ENCODE measurements at regions not wholly inside any gene's neighbourhood (a gene's known extent, or its start where the extent isn't known, plus 50 kb on each side); places are given as distances from the start of the nearest gene placed in this dataset.
A peak's percentile ranks its signal among the peaks of the same experiment; 100 is the strongest.

DNA sequence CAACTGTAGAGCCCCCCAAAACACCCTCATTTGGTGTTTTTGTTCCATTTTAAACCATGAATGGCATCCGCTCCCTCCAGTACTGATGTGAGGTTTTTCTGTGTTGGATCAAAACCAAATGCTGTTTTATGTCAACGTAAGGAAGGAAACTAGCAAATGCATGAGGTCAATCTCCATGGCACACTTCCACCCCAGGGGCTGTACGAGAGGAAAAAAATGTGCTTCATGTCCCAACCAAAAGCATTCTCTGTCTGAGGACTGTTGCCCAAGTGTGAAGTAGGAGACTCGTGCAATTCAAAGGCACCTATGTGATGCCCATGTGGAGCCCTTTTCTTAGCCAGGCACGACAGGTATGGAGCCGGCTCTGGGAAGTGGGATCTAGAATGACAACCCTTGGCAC is 180.3 kb upstream of the MKI67 start:
- peaks cover 6% of the 10 kb centered on the region for H3K4me1 Mint-ChIP-seq (ENCODE audit: low read depth, unreplicated experiment)
- TF ChIP-seq, protein P1, sequence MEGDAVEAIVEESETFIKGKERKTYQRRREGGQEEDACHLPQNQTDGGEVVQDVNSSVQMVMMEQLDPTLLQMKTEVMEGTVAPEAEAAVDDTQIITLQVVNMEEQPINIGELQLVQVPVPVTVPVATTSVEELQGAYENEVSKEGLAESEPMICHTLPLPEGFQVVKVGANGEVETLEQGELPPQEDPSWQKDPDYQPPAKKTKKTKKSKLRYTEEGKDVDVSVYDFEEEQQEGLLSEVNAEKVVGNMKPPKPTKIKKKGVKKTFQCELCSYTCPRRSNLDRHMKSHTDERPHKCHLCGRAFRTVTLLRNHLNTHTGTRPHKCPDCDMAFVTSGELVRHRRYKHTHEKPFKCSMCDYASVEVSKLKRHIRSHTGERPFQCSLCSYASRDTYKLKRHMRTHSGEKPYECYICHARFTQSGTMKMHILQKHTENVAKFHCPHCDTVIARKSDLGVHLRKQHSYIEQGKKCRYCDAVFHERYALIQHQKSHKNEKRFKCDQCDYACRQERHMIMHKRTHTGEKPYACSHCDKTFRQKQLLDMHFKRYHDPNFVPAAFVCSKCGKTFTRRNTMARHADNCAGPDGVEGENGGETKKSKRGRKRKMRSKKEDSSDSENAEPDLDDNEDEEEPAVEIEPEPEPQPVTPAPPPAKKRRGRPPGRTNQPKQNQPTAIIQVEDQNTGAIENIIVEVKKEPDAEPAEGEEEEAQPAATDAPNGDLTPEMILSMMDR (IDR thresholded peaks at IDR 0.05; ENCODE audit: partially characterized antibody, unreplicated experiment) = no peak
- no peak for DNase-seq

DNA sequence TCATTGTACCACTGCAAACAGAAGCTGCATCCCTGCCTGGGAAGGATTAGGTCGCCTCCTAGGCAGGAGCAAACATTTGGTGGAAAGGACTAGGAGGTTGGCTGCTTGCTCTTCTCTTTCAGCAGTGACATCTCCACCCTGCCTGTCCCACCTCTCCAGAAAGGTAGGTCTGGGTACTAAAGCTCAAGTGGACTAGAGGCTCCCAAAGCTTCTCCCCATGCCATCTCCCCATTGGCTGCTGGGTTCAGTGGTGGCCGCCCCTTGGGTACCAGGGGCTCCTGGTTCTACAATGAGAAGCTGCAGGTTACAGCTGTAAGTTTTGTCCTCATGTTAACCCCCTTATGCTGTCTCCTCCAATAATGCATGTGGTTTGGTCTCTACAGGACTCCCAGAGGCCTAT is 180.7 kb upstream of the MKI67 start:
- peaks cover 9% of the 10 kb centered on the region for H3K4me1 Mint-ChIP-seq (ENCODE audit: low read depth, unreplicated experiment)
- H3K4me3 Mint-ChIP-seq (ENCODE audit: unreplicated experiment) = no peak overlapping the region
- peaks cover 3% of the 10 kb centered on the region for H3K9me3 Mint-ChIP-seq (ENCODE audit: unreplicated experiment)
- H3K27me3 Mint-ChIP-seq (ENCODE audit: unreplicated experiment) = no peaks in the 10 kb centered on the region
- no peak for DNase-seq
- H3K27ac Mint-ChIP-seq (ENCODE audit: unreplicated experiment) = no peak overlapping the region
- TF ChIP-seq, protein P1 (IDR thresholded peaks at IDR 0.05; ENCODE audit: partially characterized antibody, unreplicated experiment) = no peak
- H3K36me3 Mint-ChIP-seq (ENCODE audit: unreplicated experiment) = peaks cover 7% of the 10 kb centered on the region

More for the DNA sequence above, 180.3 kb upstream of the MKI67 start:
- Mint-ChIP-seq H3K36me3 (ENCODE audit: unreplicated experiment) (peaks cover 10% of the 10 kb centered on the region), H3K27me3 (ENCODE audit: unreplicated experiment) (no peaks in the 10 kb centered on the region), H3K9me3 (ENCODE audit: unreplicated experiment) (peaks cover 5% of the 10 kb centered on the region), H3K27ac (ENCODE audit: unreplicated experiment) (no peak overlapping the region), H3K4me3 (ENCODE audit: unreplicated experiment) (no peak overlapping the region)

DNA sequence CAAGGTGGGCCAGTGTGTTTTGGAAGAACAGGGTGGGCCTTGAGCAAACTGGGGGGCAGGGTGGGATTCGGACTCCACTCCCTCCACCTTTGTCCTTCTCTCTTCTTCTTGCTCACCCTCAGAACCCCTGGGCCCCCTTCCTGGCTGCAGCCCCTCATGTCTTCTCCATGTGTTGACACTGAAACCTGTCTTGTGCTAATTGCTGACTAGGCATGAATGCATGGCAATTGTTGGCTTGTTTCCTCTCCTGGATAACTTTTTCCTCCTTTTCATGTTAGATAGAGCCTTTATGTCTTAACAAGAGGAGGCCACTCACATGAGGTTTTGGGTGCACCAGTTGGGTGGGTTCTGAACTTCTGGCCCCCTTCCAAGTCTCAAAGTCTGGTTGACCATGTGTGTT is 181.6 kb upstream of the MKI67 start:
- H3K4me1 Mint-ChIP-seq (ENCODE audit: low read depth, unreplicated experiment) = peaks cover 14% of the 10 kb centered on the region
- H3K27me3 Mint-ChIP-seq (ENCODE audit: unreplicated experiment) = no peaks in the 10 kb centered on the region
- no peak overlapping the region for H3K27ac Mint-ChIP-seq (ENCODE audit: unreplicated experiment)
- H3K4me3 Mint-ChIP-seq (ENCODE audit: unreplicated experiment) = no peak overlapping the region
- peaks cover 3% of the 10 kb centered on the region for H3K9me3 Mint-ChIP-seq (ENCODE audit: unreplicated experiment)
- no peak for DNase-seq
- H3K36me3 Mint-ChIP-seq (ENCODE audit: unreplicated experiment) = peaks cover 7% of the 10 kb centered on the region
- TF ChIP-seq, protein P1 (IDR thresholded peaks at IDR 0.05; ENCODE audit: partially characterized antibody, unreplicated experiment) = no peak

DNA sequence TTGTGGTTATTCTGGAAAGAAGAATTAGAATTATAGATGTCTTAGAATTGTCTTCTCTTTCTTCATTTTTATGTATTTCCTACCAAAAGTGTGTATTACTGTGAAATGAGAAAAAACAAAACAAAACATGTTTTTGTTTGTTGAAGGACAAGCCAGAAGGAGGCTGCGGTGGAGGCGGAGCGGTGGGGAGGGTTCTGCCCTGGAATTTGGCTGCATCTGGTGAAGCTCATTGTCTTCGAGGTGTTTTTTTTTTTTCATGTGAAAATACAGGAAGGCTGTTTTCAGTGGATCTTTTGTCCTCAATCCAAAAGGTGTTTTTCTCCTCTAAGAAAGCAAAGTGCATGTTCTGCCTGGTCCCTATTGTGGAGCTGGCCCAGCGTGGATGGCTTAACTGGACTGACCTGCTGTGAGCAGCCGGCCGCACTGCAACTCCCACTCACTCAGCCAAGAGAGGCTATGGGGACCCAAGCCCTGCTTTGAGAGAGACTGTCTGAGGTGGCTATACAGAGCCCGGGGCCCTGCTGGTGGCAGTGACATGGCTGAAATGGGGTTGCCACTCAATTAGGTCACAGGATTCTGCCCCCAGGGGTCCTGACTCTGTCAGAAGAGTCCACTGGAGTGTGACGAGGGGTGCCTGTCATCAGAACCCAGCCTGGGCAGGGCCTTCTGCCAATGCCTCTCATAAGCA is 184.9 kb upstream of the MKI67 start:
- Mint-ChIP-seq H3K9me3 (ENCODE audit: unreplicated experiment) (no peaks in the 10 kb centered on the region), H3K4me3 (ENCODE audit: unreplicated experiment) (no peak overlapping the region), H3K4me1 (ENCODE audit: low read depth, unreplicated experiment) (peaks cover 41% of the 10 kb centered on the region), H3K27ac (ENCODE audit: unreplicated experiment) (no peak overlapping the region), H3K27me3 (ENCODE audit: unreplicated experiment) (peaks cover 2% of the 10 kb centered on the region), H3K36me3 (ENCODE audit: unreplicated experiment) (no peaks in the 10 kb centered on the region)
- DNase-seq = peak; percentile 28
- TF ChIP-seq, protein P1 (IDR thresholded peaks at IDR 0.05; ENCODE audit: partially characterized antibody, unreplicated experiment) = no peak

DNA sequence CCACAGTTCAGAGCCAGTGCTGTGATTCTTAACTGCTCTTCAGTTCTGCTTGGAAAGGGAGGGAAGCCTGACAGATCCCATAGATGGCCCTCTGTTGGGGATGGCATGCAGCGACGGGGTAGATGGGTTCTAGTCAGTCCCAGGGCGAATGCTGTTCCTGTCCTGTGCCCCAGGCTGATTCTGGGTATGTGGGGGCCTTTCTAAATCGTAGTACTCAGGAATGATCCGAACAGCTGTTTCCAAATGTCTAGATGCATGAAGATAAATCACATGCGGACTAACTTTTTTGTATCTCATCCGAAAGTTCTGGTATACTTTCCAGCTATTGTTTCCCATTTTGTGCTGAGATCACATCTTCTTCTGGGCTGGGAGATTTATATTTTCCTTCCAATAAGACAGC is 186.0 kb upstream of the MKI67 start:
- TF ChIP-seq, protein P1 (IDR thresholded peaks at IDR 0.05; ENCODE audit: partially characterized antibody, unreplicated experiment) = no peak
- Mint-ChIP-seq H3K27ac (ENCODE audit: unreplicated experiment) (no peak overlapping the region), H3K4me1 (ENCODE audit: low read depth, unreplicated experiment) (peaks cover 50% of the 10 kb centered on the region), H3K36me3 (ENCODE audit: unreplicated experiment) (no peaks in the 10 kb centered on the region), H3K9me3 (ENCODE audit: unreplicated experiment) (no peaks in the 10 kb centered on the region), H3K4me3 (ENCODE audit: unreplicated experiment) (no peak overlapping the region), H3K27me3 (ENCODE audit: unreplicated experiment) (peaks cover 2% of the 10 kb centered on the region)
- no peak for DNase-seq
